ENCODE measurements at regions not wholly inside any gene's neighbourhood (a gene's known extent, or its start where the extent isn't known, plus 50 kb on each side); places are given as distances from the start of the nearest gene placed in this dataset.

DNA sequence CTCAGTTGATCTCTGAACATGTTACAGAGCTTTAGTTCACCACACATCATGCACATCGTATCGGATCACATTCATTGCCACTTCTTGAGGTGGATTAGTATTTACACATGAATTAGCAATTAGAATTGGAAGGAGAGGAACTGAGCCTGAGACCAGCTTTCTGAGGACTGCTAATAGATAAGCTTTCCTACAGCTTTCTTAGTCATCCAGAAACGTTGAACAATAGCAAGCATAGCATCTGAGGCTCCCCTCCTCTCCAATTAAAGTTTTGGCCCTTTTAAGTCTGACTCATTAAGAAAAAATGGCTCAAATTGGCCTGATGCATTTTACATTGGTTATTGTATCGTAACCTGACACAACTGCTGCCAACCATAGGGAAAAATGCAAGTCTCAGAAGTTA, 1130.4 kb downstream of the CDH8 start:
- Histone ChIP-seq H3K4me2 (no peak overlapping the region), H3K4me3 (no peak overlapping the region), H3K27me3 (no peaks in the 10 kb centered on the region), H3K27ac (no peak overlapping the region), H3K36me3 (no peaks in the 10 kb centered on the region), H3K9ac (no peak overlapping the region), H3K4me1 (no peaks in the 10 kb centered on the region), H3K9me3 (no peaks in the 10 kb centered on the region), H4K20me1 (no peaks in the 10 kb centered on the region)
- no peak for TF ChIP-seq Cebpa-rat (IDR thresholded peaks at IDR 0.05)

DNA sequence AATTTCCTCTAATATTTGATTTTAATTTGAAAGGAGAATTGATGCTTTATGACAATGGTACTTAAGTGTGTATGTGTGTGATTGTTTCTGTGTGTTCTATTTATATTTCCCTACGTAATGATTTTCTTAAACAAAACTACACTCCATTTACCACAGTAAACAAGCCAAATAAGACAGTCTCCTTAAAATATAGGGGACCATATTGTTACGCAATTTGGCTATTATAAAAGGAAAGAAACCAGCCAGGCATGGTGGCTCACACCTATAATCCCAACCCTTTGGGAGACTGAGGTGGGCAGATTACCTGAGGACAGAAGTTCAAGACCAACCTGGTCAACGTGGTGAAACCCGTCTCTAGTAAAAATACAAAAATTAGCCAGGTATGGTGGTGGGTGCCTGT, 1134.1 kb downstream of the CDH8 start:
- no peak overlapping the region for H3K4me2 ChIP-seq
- no peaks in the 10 kb centered on the region for H3K36me3 ChIP-seq
- no peak overlapping the region for H3K9ac ChIP-seq
- no peaks in the 10 kb centered on the region for H3K9me3 ChIP-seq
- TF ChIP-seq Cebpa-rat (IDR thresholded peaks at IDR 0.05) = no peak
- no peak overlapping the region for H3K4me3 ChIP-seq
- no peaks in the 10 kb centered on the region for H3K4me1 ChIP-seq
- H3K27me3 ChIP-seq = no peaks in the 10 kb centered on the region
- H3K27ac ChIP-seq = no peak overlapping the region
- no peaks in the 10 kb centered on the region for H4K20me1 ChIP-seq

DNA sequence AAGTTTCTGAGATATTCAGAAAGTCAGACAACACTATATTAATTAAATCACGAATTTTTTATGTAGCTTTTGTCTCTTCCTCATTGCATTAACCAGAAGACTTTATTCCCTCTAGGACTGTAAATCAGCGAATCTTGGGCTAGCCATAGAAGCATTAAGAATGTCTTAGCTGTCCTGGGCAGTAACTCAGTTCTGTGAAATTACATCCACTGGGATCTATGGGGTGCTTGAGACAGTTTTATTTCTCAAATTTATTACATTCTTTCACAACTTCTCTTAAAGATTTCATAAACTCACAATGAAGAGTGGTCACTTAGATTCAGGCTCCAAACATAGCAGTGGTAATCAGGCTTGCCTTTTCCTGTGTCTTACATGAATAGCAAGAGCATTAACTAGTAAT, 1153.4 kb downstream of the CDH8 start:
- H3K36me3 ChIP-seq = no peaks in the 10 kb centered on the region
- H3K27me3 ChIP-seq = no peaks in the 10 kb centered on the region
- no peak for TF ChIP-seq Cebpa-rat (IDR thresholded peaks at IDR 0.05)

GRCh38 chr16:60852635-60853034, 1183.6 kb downstream of the CDH8 start:
- H4K20me1 ChIP-seq = no peaks in the 10 kb centered on the region
- no peak overlapping the region for H3K4me2 ChIP-seq
- H3K9me3 ChIP-seq = no peaks in the 10 kb centered on the region; the same call in 1 of the 2 replicates
- H3K9ac ChIP-seq = no peak overlapping the region
- H3K4me3 ChIP-seq = no peak overlapping the region
- H3K27ac ChIP-seq = no peak overlapping the region
- H3K36me3 ChIP-seq = no peaks in the 10 kb centered on the region
- no peaks in the 10 kb centered on the region for H3K27me3 ChIP-seq
- no peaks in the 10 kb centered on the region for H3K4me1 ChIP-seq
- no peak for TF ChIP-seq Cebpa-rat (IDR thresholded peaks at IDR 0.05)

More for the DNA sequence above, 1153.4 kb downstream of the CDH8 start:
- H3K9me3 ChIP-seq = no peaks in the 10 kb centered on the region
- H4K20me1 ChIP-seq = no peaks in the 10 kb centered on the region
- H3K9ac ChIP-seq = no peak overlapping the region
- no peak overlapping the region for H3K4me2 ChIP-seq
- no peak overlapping the region for H3K27ac ChIP-seq
- H3K4me1 ChIP-seq = no peaks in the 10 kb centered on the region
- no peak overlapping the region for H3K4me3 ChIP-seq

- Histone ChIP-seq H3K27ac (no peak overlapping the region), H3K9me3 (no peaks in the 10 kb centered on the region), H3K4me2 (no peak overlapping the region), H3K9ac (no peak overlapping the region), H3K27me3 (no peaks in the 10 kb centered on the region), H3K4me3 (no peak overlapping the region), H3K4me1 (peaks cover 16% of the 10 kb centered on the region), H3K36me3 (no peaks in the 10 kb centered on the region), H4K20me1 (no peaks in the 10 kb centered on the region)
- TF ChIP-seq Cebpa-rat (IDR thresholded peaks at IDR 0.05) = no peak
Measured at GRCh38 chr16:60821661-60822060, 1214.6 kb downstream of the CDH8 start.

- no peaks in the 10 kb centered on the region for H3K27me3 ChIP-seq
- H3K9me3 ChIP-seq = no peaks in the 10 kb centered on the region
- H3K9ac ChIP-seq = no peak overlapping the region
- no peaks in the 10 kb centered on the region for H4K20me1 ChIP-seq
- no peak overlapping the region for H3K27ac ChIP-seq
- peak overlapping the region; percentile 48 for H3K4me2 ChIP-seq
- no peak overlapping the region for H3K4me3 ChIP-seq
- no peaks in the 10 kb centered on the region for H3K36me3 ChIP-seq
- TF ChIP-seq Cebpa-rat (IDR thresholded peaks at IDR 0.05) = no peak
- H3K4me1 ChIP-seq = peaks cover 16% of the 10 kb centered on the region
Measured at GRCh38 chr16:60820361-60820760, 1215.9 kb downstream of the CDH8 start.

- Histone ChIP-seq H3K4me1 (peaks cover 16% of the 10 kb centered on the region), H3K9ac (no peak overlapping the region), H4K20me1 (no peaks in the 10 kb centered on the region), H3K9me3 (no peaks in the 10 kb centered on the region), H3K27ac (no peak overlapping the region), H3K27me3 (no peaks in the 10 kb centered on the region), H3K4me3 (no peak overlapping the region), H3K4me2 (no peak overlapping the region), H3K36me3 (no peaks in the 10 kb centered on the region)
- no peak for TF ChIP-seq Cebpa-rat (IDR thresholded peaks at IDR 0.05)
Measured at GRCh38 chr16:60818465-60818864, 1217.8 kb downstream of the CDH8 start.

GRCh38 chr16:60816461-60816860, 1219.8 kb downstream of the CDH8 start:
- Histone ChIP-seq H3K9me3 (no peaks in the 10 kb centered on the region), H3K27ac (no peak overlapping the region), H3K36me3 (no peaks in the 10 kb centered on the region), H3K4me1 (peaks cover 16% of the 10 kb centered on the region), H3K4me3 (no peak overlapping the region), H4K20me1 (no peaks in the 10 kb centered on the region), H3K9ac (no peak overlapping the region), H3K27me3 (no peaks in the 10 kb centered on the region), H3K4me2 (no peak overlapping the region)
- no peak for TF ChIP-seq Cebpa-rat (IDR thresholded peaks at IDR 0.05)

GRCh38 chr16:60815865-60816264, 1220.4 kb downstream of the CDH8 start:
- no peak overlapping the region for H3K4me3 ChIP-seq
- H3K9ac ChIP-seq = no peak overlapping the region
- no peaks in the 10 kb centered on the region for H4K20me1 ChIP-seq
- no peaks in the 10 kb centered on the region for H3K9me3 ChIP-seq
- H3K4me2 ChIP-seq = no peak overlapping the region
- no peaks in the 10 kb centered on the region for H3K27me3 ChIP-seq
- TF ChIP-seq Cebpa-rat (IDR thresholded peaks at IDR 0.05) = no peak
- H3K27ac ChIP-seq = no peak overlapping the region
- H3K36me3 ChIP-seq = no peaks in the 10 kb centered on the region
- H3K4me1 ChIP-seq = peaks cover 16% of the 10 kb centered on the region

- TF ChIP-seq Cebpa-rat (IDR thresholded peaks at IDR 0.05) = no peak
- no peaks in the 10 kb centered on the region for H4K20me1 ChIP-seq
- no peaks in the 10 kb centered on the region for H3K36me3 ChIP-seq
- no peak overlapping the region for H3K9ac ChIP-seq
- H3K4me3 ChIP-seq = no peak overlapping the region
- peaks cover 9% of the 10 kb centered on the region for H3K4me1 ChIP-seq
- no peaks in the 10 kb centered on the region for H3K27me3 ChIP-seq
- H3K9me3 ChIP-seq = no peaks in the 10 kb centered on the region
- H3K27ac ChIP-seq = no peak overlapping the region
- H3K4me2 ChIP-seq = no peak overlapping the region
Measured at GRCh38 chr16:60815033-60815432, 1221.2 kb downstream of the CDH8 start.

DNA sequence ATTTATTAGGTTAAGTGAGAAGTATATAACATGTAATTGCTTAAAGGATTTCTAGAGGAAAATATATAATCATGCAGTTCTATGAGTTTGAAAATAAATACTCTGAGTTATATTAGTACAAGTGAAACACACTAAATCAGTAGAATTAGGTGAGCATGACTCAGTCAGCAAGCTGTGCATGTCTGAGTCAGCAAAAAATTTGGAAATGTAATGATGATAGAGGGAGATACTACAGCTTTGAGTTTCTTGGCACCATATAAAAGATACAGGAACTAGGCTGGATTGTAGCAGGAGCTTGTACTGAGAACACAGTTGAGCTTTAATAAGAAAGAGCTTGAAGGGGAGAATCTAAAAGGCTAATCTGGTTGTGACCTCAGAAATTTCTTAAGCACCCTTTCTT, 1224.6 kb downstream of the CDH8 start:
- TF ChIP-seq Cebpa-rat (IDR thresholded peaks at IDR 0.05) = no peak
- Histone ChIP-seq H3K4me1 (no peaks in the 10 kb centered on the region), H3K36me3 (no peaks in the 10 kb centered on the region), H3K4me2 (no peak overlapping the region), H3K27me3 (no peaks in the 10 kb centered on the region), H3K4me3 (no peak overlapping the region), H3K9ac (no peak overlapping the region), H4K20me1 (no peaks in the 10 kb centered on the region), H3K9me3 (peaks cover 4% of the 10 kb centered on the region; the same call in 1 of the 2 replicates), H3K27ac (no peak overlapping the region)
